ENCODE measurements at regions not wholly inside any gene's neighbourhood (a gene's known extent, or its start where the extent isn't known, plus 50 kb on each side); places are given as distances from the start of the nearest gene placed in this dataset.
"Not testable (repeated sequence)": the region's sequence is repeated elsewhere in the genome, so short reads cannot be mapped to it uniquely, and the experiment has no call there.

- H3K9me3 ChIP-seq: no peaks in the 10 kb centered on the region
- DNase-seq: peak; percentile 65
- no peak overlapping the region for H3K4me3 ChIP-seq (ENCODE audit: low read depth, low read length)
- no peaks in the 10 kb centered on the region; the same call in 1 of the 2 replicates for H3K4me1 ChIP-seq
- no peaks in the 10 kb centered on the region for H3K27me3 ChIP-seq
- no peak for TF ChIP-seq CTCF (IDR thresholded peaks at IDR 0.05; ENCODE audit: low read depth, low read length)
- no peaks in the 10 kb centered on the region for H3K36me3 ChIP-seq
These were observed 68.8 kb upstream of the SFSWAP start for GRCh38 chr12:131642101-131642540.

- Histone ChIP-seq H3K36me3 (no peaks in the 10 kb centered on the region), H3K4me3 (ENCODE audit: low read depth, low read length) (no peak overlapping the region), H3K9me3 (no peaks in the 10 kb centered on the region), H3K4me1 (no peaks in the 10 kb centered on the region; the same call in 1 of the 2 replicates), H3K27me3 (no peaks in the 10 kb centered on the region)
- TF ChIP-seq CTCF (IDR thresholded peaks at IDR 0.05; ENCODE audit: low read depth, low read length): no peak
- no peak for DNase-seq
These were observed 68.1 kb upstream of the SFSWAP start for GRCh38 chr12:131642771-131643170.

- H3K36me3 ChIP-seq: no peaks in the 10 kb centered on the region
- DNase-seq: no peak
- H3K4me1 ChIP-seq: no peaks in the 10 kb centered on the region; the same call in 1 of the 2 replicates
- no peak overlapping the region for H3K4me3 ChIP-seq (ENCODE audit: low read depth, low read length)
- no peaks in the 10 kb centered on the region for H3K27me3 ChIP-seq
- H3K9me3 ChIP-seq: no peaks in the 10 kb centered on the region
- TF ChIP-seq CTCF (IDR thresholded peaks at IDR 0.05; ENCODE audit: low read depth, low read length): no peak
These were observed 67.0 kb upstream of the SFSWAP start for GRCh38 chr12:131643631-131644452.

GRCh38 chr12:131644481-131644880 lies 66.4 kb upstream of the SFSWAP start:
- H3K9me3 ChIP-seq: no peaks in the 10 kb centered on the region
- H3K36me3 ChIP-seq: no peaks in the 10 kb centered on the region
- H3K4me1 ChIP-seq: no peaks in the 10 kb centered on the region; the same call in 1 of the 2 replicates
- DNase-seq: no peak
- no peak for TF ChIP-seq CTCF (IDR thresholded peaks at IDR 0.05; ENCODE audit: low read depth, low read length)
- no peaks in the 10 kb centered on the region for H3K27me3 ChIP-seq
- H3K4me3 ChIP-seq (ENCODE audit: low read depth, low read length): no peak overlapping the region

- not testable (repeated sequence) for H3K9me3 ChIP-seq; DNase-seq; H3K4me1 ChIP-seq; H3K27me3 ChIP-seq; H3K4me3 ChIP-seq (ENCODE audit: low read depth, low read length); H3K36me3 ChIP-seq
These were observed 66.0 kb upstream of the SFSWAP start for GRCh38 chr12:131644917-131645316.

- not testable (repeated sequence) for H3K4me3 ChIP-seq (ENCODE audit: low read depth, low read length); H3K9me3 ChIP-seq; H3K27me3 ChIP-seq
These were observed 65.3 kb upstream of the SFSWAP start for GRCh38 chr12:131645557-131645956.

GRCh38 chr12:131646444-131646843 lies 64.4 kb upstream of the SFSWAP start:
- H3K36me3 ChIP-seq; H3K4me3 ChIP-seq (ENCODE audit: low read depth, low read length); DNase-seq; H3K4me1 ChIP-seq; H3K9me3 ChIP-seq; H3K27me3 ChIP-seq: not testable (repeated sequence)

More at GRCh38 chr12:131645557-131645956, 65.3 kb upstream of the SFSWAP start:
- H3K4me1 ChIP-seq, H3K36me3 ChIP-seq, DNase-seq: not testable (repeated sequence)

Measured in BE2C (cell line).